KBM-7 (cell line): ENCODE measurements at regions not wholly inside any gene's neighbourhood (a gene's known extent, or its start where the extent isn't known, plus 50 kb on each side); places are given as distances from the start of the nearest gene placed in this dataset.

ENCODE experiments used
- DNase-seq: peaks from one replicate; pipeline ENCODE4 v3.0.0-alpha.2; 2015
- in situ Hi-C: fragments of 300-500 bp; cut with MboI; formaldehyde crosslinking; loops from 2 replicates; pipeline ENCODE4 v1.14.3; 2020; ENCODE audit warnings: low sequenced_read_pairs, low pct_unique_long_range_greater_than_20kb, mixed read lengths

GRCh38 chr3:72698154-72698917, 149.9 kb downstream of the SHQ1 start:
- in situ Hi-C loops: no loop called here
- DNase-seq: no peak

GRCh38 chr3:72697717-72698116, 150.5 kb downstream of the SHQ1 start:
- in situ Hi-C loops: no loop called here
- DNase-seq: no peak

GRCh38 chr3:72696815-72697214, 151.4 kb downstream of the SHQ1 start:
- no peak for DNase-seq
- in situ Hi-C loops: no loop called here

- no peak for DNase-seq
- in situ Hi-C loops: no loop called here
Measured at GRCh38 chr3:72694398-72694797, 153.8 kb downstream of the SHQ1 start.

GRCh38 chr3:72692990-72693389, 155.3 kb downstream of the SHQ1 start:
- in situ Hi-C loops: no loop called here
- DNase-seq: no peak

GRCh38 chr3:72690629-72691028, 157.6 kb downstream of the SHQ1 start:
- in situ Hi-C loops: no loop called here
- no peak for DNase-seq

- in situ Hi-C loops: no loop called here
- no peak for DNase-seq
Measured at GRCh38 chr3:72682936-72683452, 165.3 kb downstream of the SHQ1 start.

- in situ Hi-C loops: no loop called here
- no peak for DNase-seq
Measured at GRCh38 chr3:72681598-72681997, 166.6 kb downstream of the SHQ1 start.

GRCh38 chr3:72680766-72681165, 167.5 kb downstream of the SHQ1 start:
- DNase-seq: no peak
- in situ Hi-C loops: no loop called here

- DNase-seq: peak; percentile 20
- in situ Hi-C loops: no loop called here
Measured at GRCh38 chr3:72679540-72680198, 168.6 kb downstream of the SHQ1 start.

- no peak for DNase-seq
- in situ Hi-C loops: no loop called here
Measured at GRCh38 chr3:72678867-72679266, 169.4 kb downstream of the SHQ1 start.

GRCh38 chr3:72678380-72678779, 169.9 kb downstream of the SHQ1 start:
- in situ Hi-C loops: no loop called here
- DNase-seq: no peak

- DNase-seq: no peak
- in situ Hi-C loops: no loop called here
Measured at GRCh38 chr3:72675243-72675642, 173.0 kb downstream of the SHQ1 start.

GRCh38 chr3:72673011-72673771, 175.1 kb downstream of the SHQ1 start:
- in situ Hi-C loops: no loop called here
- no peak for DNase-seq

GRCh38 chr3:72669224-72669623, 179.0 kb downstream of the SHQ1 start:
- in situ Hi-C loops: no loop called here
- DNase-seq: no peak

- in situ Hi-C loops: no loop called here
- no peak for DNase-seq
Measured at GRCh38 chr3:72666447-72666755, 181.8 kb downstream of the SHQ1 start.

GRCh38 chr3:72665701-72666446, 182.4 kb downstream of the SHQ1 start:
- in situ Hi-C loops: no loop called here
- peak; percentile 66 for DNase-seq

GRCh38 chr3:72665103-72665502, 183.1 kb downstream of the SHQ1 start:
- no peak for DNase-seq
- in situ Hi-C loops: no loop called here

GRCh38 chr3:72664184-72664975, 183.9 kb downstream of the SHQ1 start:
- DNase-seq: no peak
- in situ Hi-C loops: no loop called here
